ENCODE measurements at regions not wholly inside any gene's neighbourhood (a gene's known extent, or its start where the extent isn't known, plus 50 kb on each side); places are given as distances from the start of the nearest gene placed in this dataset.

DNA sequence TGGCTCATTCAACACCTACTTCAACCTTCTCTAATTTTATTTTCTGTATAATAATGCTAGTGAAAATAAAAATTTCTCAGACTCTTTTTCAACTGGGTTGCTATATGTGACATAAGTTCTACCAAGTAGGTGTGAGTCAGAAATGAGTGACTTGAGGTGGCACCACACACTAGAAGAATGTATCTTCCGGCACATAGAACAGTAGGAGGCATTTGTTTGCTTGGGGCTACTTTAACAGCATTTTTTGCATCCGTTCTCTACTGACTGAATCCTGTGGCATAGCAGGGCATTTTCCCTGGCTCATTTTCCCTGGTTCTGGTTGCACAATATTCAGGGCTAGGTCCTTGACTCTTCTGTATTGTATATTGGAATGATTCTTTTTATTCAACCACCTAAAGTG is 194.0 kb upstream of the SLC16A7 start:
- intact Hi-C loops (cut with micrococcal nuclease; ENCODE audit: unreplicated experiment) (loop anchor here (2.0 to 10.0 kb wide), 2 partner anchors 407 to 1093 kb away; no protein-coding TSS in a partner anchor), in situ Hi-C loops (cut with HindIII; ENCODE audit: low pct_unique_long_range_greater_than_20kb, low sequenced_read_pairs) (no loop called here)
- Histone ChIP-seq H3K27ac (ENCODE audit: low read length) (no peak overlapping the region), H3K4me3 (ENCODE audit: low read depth in 2 of 2, low read length in 2 of 2) (no peak overlapping the region), H3K27me3 (ENCODE audit: control insufficient read depth, insufficient read depth, low read length) (no peaks in the 10 kb centered on the region), H3K9me3 (ENCODE audit: control insufficient read depth, insufficient read depth, low read depth, low read length) (no peaks in the 10 kb centered on the region), H3K36me3 (ENCODE audit: control insufficient read depth, insufficient read depth, low read length) (no peaks in the 10 kb centered on the region), H3K4me1 (ENCODE audit: control insufficient read depth, insufficient read depth, low read length) (no peaks in the 10 kb centered on the region)
- BruUV-seq (replicated peaks) = no TSS peak
- TF ChIP-seq TCF7L2 (IDR thresholded peaks at IDR 0.05; ENCODE audit: low read depth, low read length) (no peak), SIN3A (IDR thresholded peaks at IDR 0.05; ENCODE audit: borderline replicate concordance, insufficient read depth, low read depth, low read length) (no peak), POLR2AphosphoS5 (IDR thresholded peaks at IDR 0.05; ENCODE audit: low read depth, low read length) (no peak)
- TF ChIP-seq, protein P1, sequence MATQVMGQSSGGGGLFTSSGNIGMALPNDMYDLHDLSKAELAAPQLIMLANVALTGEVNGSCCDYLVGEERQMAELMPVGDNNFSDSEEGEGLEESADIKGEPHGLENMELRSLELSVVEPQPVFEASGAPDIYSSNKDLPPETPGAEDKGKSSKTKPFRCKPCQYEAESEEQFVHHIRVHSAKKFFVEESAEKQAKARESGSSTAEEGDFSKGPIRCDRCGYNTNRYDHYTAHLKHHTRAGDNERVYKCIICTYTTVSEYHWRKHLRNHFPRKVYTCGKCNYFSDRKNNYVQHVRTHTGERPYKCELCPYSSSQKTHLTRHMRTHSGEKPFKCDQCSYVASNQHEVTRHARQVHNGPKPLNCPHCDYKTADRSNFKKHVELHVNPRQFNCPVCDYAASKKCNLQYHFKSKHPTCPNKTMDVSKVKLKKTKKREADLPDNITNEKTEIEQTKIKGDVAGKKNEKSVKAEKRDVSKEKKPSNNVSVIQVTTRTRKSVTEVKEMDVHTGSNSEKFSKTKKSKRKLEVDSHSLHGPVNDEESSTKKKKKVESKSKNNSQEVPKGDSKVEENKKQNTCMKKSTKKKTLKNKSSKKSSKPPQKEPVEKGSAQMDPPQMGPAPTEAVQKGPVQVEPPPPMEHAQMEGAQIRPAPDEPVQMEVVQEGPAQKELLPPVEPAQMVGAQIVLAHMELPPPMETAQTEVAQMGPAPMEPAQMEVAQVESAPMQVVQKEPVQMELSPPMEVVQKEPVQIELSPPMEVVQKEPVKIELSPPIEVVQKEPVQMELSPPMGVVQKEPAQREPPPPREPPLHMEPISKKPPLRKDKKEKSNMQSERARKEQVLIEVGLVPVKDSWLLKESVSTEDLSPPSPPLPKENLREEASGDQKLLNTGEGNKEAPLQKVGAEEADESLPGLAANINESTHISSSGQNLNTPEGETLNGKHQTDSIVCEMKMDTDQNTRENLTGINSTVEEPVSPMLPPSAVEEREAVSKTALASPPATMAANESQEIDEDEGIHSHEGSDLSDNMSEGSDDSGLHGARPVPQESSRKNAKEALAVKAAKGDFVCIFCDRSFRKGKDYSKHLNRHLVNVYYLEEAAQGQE (IDR thresholded peaks at IDR 0.05; ENCODE audit: insufficient read depth in 1 of 2, low read depth in 2 of 2, low read length in 1 of 2) = no peak
- TF ChIP-seq, protein P2, sequence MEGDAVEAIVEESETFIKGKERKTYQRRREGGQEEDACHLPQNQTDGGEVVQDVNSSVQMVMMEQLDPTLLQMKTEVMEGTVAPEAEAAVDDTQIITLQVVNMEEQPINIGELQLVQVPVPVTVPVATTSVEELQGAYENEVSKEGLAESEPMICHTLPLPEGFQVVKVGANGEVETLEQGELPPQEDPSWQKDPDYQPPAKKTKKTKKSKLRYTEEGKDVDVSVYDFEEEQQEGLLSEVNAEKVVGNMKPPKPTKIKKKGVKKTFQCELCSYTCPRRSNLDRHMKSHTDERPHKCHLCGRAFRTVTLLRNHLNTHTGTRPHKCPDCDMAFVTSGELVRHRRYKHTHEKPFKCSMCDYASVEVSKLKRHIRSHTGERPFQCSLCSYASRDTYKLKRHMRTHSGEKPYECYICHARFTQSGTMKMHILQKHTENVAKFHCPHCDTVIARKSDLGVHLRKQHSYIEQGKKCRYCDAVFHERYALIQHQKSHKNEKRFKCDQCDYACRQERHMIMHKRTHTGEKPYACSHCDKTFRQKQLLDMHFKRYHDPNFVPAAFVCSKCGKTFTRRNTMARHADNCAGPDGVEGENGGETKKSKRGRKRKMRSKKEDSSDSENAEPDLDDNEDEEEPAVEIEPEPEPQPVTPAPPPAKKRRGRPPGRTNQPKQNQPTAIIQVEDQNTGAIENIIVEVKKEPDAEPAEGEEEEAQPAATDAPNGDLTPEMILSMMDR (IDR thresholded peaks at IDR 0.05) = no peak
- POLR2A ChIA-PET = interaction anchor here (0.7 kb wide), 1 partner anchor 796 kb away, joined by 3 read pairs; no protein-coding TSS in a partner anchor
- CTCF ChIA-PET = no interaction called here
- DNase-seq (ENCODE audit: low read depth, low spot score) = no peak
- ATAC-seq = no peak

DNA sequence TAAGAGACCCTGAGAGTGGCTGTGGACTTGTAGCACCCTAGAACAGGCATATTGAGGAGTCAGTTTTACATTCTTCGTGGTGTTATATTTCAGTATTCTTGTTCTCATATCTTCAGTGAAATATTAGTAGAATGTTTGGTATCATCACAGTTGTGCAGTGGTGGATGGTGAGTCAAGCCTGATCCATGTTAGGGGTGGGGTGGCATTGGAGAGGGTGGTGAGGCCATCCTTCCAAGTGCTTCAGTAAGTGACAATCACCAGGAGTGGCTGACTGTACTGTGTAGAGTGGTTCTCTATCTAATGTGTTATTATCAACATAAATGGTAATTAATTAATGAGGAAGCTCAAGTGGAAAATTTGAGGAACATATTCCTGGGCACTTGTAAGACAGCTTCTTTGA is 197.7 kb upstream of the SLC16A7 start:
- Histone ChIP-seq H3K36me3 (ENCODE audit: control insufficient read depth, insufficient read depth, low read length) (no peaks in the 10 kb centered on the region), H3K4me1 (ENCODE audit: control insufficient read depth, insufficient read depth, low read length) (no peaks in the 10 kb centered on the region), H3K27me3 (ENCODE audit: control insufficient read depth, insufficient read depth, low read length) (no peaks in the 10 kb centered on the region), H3K9me3 (ENCODE audit: control insufficient read depth, insufficient read depth, low read depth, low read length) (no peaks in the 10 kb centered on the region), H3K27ac (ENCODE audit: low read length) (no peak overlapping the region), H3K4me3 (ENCODE audit: low read depth in 2 of 2, low read length in 2 of 2) (no peak overlapping the region)
- no peak for DNase-seq (ENCODE audit: low read depth, low spot score)
- TF ChIP-seq POLR2AphosphoS5 (IDR thresholded peaks at IDR 0.05; ENCODE audit: low read depth, low read length) = no peak
- TF ChIP-seq, protein P2 (IDR thresholded peaks at IDR 0.05) = no peak
- TF ChIP-seq SIN3A (IDR thresholded peaks at IDR 0.05; ENCODE audit: borderline replicate concordance, insufficient read depth, low read depth, low read length) = no peak
- TF ChIP-seq, protein P1 (IDR thresholded peaks at IDR 0.05; ENCODE audit: insufficient read depth in 1 of 2, low read depth in 2 of 2, low read length in 1 of 2) = no peak
- no peak for TF ChIP-seq TCF7L2 (IDR thresholded peaks at IDR 0.05; ENCODE audit: low read depth, low read length)
- CTCF ChIA-PET = no interaction called here
- BruUV-seq (replicated peaks) = no TSS peak
- POLR2A ChIA-PET = no interaction called here
- intact Hi-C loops (cut with micrococcal nuclease; ENCODE audit: unreplicated experiment) = no loop called here
- in situ Hi-C loops (cut with HindIII; ENCODE audit: low pct_unique_long_range_greater_than_20kb, low sequenced_read_pairs) = no loop called here
- ATAC-seq = no peak
